GM18526 (cell line): ENCODE measurements at regions not wholly inside any gene's neighbourhood (a gene's known extent, or its start where the extent isn't known, plus 50 kb on each side); places are given as distances from the start of the nearest gene placed in this dataset.

Source experiments
- POLR2A ChIP-seq: IDR thresholded peaks from 3 replicates; pipeline ENCODE4 v1.6.1; 2011; ENCODE audit not compliant: insufficient read length; ENCODE audit errors: extremely low read depth

- TF ChIP-seq POLR2A: no peak
Observed at GRCh38 chr5:173823721-173824567, 64.2 kb upstream of the CPEB4 start.

DNA sequence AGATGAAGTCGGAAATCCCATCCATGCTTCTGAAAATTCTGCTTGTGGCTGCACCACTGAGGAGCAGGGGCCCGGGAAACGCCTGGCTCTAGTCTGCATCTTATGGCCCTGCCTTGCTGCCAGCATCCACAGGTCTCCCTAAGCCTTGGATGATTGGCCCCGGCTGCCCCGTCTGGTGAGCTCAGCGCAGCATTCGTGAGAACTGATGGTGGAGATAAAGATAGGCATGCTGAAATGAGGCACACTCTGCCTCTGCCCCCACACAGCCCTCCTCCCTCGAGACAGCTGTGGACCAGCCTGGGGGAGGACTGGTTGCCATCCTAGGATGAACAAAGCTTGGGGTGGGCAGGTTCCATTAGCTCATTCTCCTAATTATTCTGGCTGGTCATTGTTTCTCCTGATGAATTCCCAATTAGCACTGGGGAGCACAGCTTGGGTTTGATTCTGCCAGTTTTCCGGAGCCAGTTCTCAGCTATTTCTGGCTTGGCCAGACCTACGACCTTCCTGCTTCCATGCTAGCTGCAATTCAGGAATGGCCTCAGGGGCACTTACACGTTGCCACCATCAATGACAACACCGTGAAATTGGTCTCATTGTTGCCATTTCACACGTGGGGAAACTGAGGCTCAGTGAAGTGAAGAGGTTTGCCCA lies 62.8 kb upstream of the CPEB4 start:
- no peak for TF ChIP-seq POLR2A

GRCh38 chr5:173826086-173826427 lies 62.1 kb upstream of the CPEB4 start:
- TF ChIP-seq POLR2A: no peak

GRCh38 chr5:173826428-173827350 lies 61.5 kb upstream of the CPEB4 start:
- no peak for TF ChIP-seq POLR2A

DNA sequence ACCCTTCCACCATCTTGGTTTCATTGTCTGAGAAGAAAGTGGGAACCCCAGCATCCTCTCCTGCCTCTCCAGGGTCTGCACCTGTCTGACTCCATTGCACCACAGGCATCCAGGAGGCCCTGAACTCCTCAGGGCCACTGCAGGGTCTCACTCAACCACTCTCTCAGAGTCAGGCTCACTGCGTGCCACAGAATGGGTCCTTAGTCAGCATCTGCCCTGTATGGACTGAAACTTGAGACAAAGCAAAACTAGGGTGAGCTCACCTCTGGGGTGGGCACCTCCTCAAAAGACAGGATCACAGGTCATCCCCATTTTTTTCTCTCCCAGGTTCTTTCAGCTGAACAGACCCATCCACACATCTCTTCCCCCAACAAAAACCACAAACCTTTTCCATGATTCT lies 59.2 kb upstream of the CPEB4 start:
- no peak for TF ChIP-seq POLR2A

DNA sequence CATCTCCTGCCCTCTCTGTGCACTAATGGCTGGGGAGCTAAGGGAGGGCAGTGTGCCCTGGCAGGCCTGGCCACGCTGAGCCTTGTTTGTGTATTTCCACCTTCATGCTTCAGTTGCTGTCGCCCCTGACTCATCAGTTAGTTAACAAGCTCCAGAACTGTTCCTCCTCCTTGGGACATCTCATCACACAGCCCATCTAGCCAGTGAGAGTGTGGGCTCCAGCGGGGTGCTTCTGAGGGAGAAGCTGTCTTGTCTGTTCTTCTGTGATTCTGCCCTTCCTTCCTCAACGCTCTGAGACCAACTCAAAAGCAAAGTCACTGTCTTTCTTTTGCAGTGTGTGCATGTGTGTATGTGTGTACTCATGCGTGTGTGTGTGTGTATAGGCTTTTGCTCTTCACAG lies 58.3 kb upstream of the CPEB4 start:
- TF ChIP-seq POLR2A: no peak

DNA sequence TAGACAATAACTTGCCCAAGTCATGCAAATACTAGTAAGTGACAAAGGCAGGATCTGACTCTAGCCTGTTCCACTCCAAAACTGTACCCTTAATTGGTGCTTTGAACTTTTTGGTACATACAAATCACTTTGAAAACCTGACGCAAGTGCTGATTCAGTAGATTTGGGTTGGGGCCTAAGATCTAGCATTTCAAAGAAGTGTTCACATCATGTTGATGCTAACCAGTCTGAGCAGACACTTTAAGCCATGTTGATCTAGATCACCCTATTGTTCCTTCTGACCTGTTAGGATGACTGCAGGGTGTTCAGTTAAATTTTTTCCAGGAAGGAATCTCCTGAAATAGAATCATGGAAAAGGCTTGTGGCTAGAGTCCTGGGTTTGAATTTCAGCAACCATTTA lies 57.7 kb upstream of the CPEB4 start:
- no peak for TF ChIP-seq POLR2A

DNA sequence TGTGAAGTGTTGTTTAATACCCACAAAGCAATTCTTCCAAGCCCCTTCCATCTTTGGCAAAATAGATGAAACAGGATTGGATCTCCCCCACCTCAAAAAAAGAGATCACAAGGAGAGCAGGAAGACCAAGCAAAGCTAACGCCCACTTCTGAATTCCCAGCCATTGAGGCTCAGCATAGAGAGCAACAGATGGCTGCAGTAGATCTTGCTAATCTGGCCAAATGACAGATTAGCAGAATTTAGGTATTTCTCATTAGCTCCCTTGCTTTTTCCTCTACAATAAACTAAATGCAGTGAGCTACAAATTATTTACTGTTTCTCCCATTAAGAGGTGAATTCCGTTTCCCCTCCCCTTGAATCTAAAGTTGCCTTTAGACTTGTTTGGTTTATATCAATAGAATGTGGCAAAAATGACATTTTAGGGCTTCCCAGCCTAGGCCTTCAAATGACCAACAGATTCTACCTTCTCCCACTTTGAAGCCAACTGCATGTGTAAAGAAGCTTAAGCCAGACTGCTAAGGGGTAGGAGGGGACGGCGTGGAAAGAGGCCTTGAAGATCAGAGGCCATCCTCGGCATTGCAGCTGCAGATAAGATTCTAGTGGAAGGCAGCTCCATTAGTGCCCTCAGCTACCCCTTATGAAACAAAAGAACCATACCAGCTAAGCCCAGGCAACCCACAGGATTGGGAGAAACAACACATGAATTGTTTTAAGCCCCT lies 56.8 kb upstream of the CPEB4 start:
- TF ChIP-seq POLR2A: no peak

GRCh38 chr5:173832386-173832785 lies 55.8 kb upstream of the CPEB4 start:
- TF ChIP-seq POLR2A: no peak

- no peak for TF ChIP-seq POLR2A
Observed at GRCh38 chr5:173833196-173833985, 54.8 kb upstream of the CPEB4 start.

DNA sequence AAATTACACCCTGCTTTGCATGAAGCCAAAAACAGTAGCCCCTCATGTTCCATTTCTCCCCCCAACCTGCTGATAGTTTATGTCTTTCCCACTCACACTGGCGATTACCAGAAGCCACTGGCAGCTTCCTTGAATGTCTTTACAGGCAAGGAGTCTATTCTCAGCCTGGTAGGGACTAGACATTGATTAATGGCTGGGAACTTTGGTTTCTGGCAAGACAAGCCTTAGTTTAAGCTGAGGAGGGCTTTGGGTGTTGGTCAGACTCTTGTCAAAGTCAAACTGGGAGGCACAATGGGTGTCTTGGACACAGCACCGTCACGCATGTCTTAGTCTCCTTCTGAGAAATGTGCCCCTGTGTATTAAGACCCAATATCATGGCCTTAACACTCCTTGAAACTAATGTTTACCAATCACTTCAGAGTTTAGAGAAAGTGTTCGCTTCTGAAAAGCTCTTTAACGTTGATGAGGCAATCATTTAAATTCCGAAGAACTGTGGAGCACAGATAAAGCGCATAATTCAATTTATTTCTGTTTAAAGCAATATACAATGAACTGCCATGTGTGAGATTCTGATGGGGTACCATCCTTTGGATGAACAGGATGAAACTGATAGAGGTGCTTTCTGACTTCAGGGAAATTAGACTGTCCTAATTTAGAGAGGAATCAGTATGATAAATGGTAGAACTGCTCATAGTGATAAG lies 53.9 kb upstream of the CPEB4 start:
- TF ChIP-seq POLR2A: no peak

DNA sequence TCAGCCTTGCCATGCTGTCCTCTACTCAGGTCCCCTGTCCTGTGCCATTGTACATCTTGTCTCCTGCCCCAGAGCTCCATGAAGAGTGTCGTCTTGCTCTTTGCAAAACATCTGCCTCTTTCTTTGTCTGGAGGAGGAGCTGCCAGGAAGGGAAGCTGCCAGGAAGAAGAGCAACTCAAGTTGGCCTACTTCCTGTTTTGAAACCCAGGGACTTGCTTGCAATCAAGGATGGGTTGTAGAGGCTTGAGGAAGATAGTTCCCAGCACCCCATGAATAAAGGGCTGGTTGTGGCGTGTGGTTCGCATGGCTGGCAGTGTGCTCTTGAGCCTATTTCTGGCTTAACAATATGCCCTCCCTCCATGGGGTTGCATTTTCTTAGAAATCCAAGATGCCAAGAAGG lies 53.0 kb upstream of the CPEB4 start:
- TF ChIP-seq POLR2A: no peak

DNA sequence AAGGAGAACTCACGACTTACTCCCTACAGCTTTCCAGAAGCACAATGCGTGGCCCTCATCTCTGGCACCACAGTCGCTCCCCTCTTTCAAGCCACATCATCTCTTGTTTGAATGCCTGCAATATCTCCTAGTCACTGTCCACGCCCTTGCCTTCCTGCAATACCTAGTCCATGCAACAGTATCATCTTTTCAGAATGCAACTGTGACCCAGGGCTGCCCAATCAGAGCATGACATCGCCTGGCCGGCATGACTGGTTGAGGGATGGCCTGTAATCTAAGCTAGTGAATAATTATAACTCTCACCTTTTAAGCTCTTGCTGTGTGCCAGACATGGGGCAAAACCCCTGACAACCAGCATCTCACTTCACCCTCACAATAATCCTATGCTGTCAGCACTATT lies 52.5 kb upstream of the CPEB4 start:
- no peak for TF ChIP-seq POLR2A

- TF ChIP-seq POLR2A: no peak
Observed at GRCh38 chr5:173837654-173838053, 50.5 kb upstream of the CPEB4 start.
